ENCODE measurements at regions not wholly inside any gene's neighbourhood (a gene's known extent, or its start where the extent isn't known, plus 50 kb on each side); places are given as distances from the start of the nearest gene placed in this dataset.

DNA sequence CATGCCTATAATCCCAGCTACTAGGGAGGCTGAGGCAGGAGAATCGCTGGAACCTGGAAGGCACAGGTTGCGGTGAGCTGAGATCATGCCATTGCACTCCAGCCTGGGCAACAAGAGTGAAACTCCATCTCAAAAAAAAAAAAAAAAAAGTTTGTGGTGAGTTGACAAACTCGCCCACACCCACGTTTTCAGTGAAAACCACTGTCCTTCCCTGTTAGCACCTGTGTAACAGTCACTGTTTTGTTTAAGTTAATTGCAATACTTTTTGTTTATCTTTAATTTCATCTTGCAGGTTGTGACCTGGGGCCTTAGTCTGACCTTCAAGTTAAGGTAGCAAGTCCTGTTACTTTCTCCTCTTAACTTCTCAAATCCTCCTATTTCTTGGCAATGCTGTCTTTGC, 65.5 kb upstream of the SKOR2 start:
- intact Hi-C loops (cut with micrococcal nuclease) = no loop called here
- H4K5ac ChIP-seq (ENCODE audit: low read depth, low read length) = no peak overlapping the region
- no peak overlapping the region for H3K56ac ChIP-seq (ENCODE audit: extremely low read depth, insufficient read depth, low read length)
- H2AFZ ChIP-seq (replicated peaks; ENCODE audit: low read length, poor library complexity) = no peak overlapping the region
- H2BK15ac ChIP-seq (ENCODE audit: low read depth, low read length) = no peak overlapping the region
- WGBS, 2 experiments (ENCODE audit: extremely low coverage in 2 of 2, insufficient read length in 1 of 2) = no CpG with 5 or more reads among the region's 4 CpGs
- H4K91ac ChIP-seq (ENCODE audit: insufficient read depth, low read depth, low read length) = no peak overlapping the region
- no peak overlapping the region for H2AK5ac ChIP-seq (ENCODE audit: low read depth, low read length)
- no peak overlapping the region for H3K4me2 ChIP-seq (ENCODE audit: low read depth, low read length)
- no peak for DNase-seq
- BruUV-seq (replicated peaks) = no TSS peak
- POLR2A ChIA-PET (ENCODE audit: unreplicated experiment) = no interaction called here
- ATAC-seq (ENCODE audit: low read depth) = no peak
- H3K4me1 ChIP-seq (ENCODE audit: control insufficient read depth, insufficient read depth, low read length) = no peaks in the 10 kb centered on the region
- no peak overlapping the region for H3K23ac ChIP-seq (ENCODE audit: low read depth, low read length)
- no peaks in the 10 kb centered on the region for H4K20me1 ChIP-seq (ENCODE audit: insufficient read depth, low read length)
- H3K36me3 ChIP-seq (ENCODE audit: control insufficient read depth, insufficient read depth, low read length) = no peaks in the 10 kb centered on the region
- H4K8ac ChIP-seq (ENCODE audit: low read depth in 2 of 2, low read length in 2 of 2) = no peak overlapping the region
- CTCF ChIA-PET = no interaction called here
- no peak overlapping the region for H3K14ac ChIP-seq (replicated peaks; ENCODE audit: low read depth, low read length)
- no peak overlapping the region for H3K4ac ChIP-seq (ENCODE audit: low read depth, low read length)
- no peak overlapping the region for H3K18ac ChIP-seq (ENCODE audit: low read depth, low read length)
- H2AK9ac ChIP-seq (replicated peaks; ENCODE audit: low read depth, low read length, poor library complexity) = no peak overlapping the region
- in situ Hi-C loops (cut with MboI; ENCODE audit: low sequenced_read_pairs) = no loop called here
- no peak overlapping the region for H2BK20ac ChIP-seq (ENCODE audit: low read depth, low read length)
- no peaks in the 10 kb centered on the region for H3K79me1 ChIP-seq (ENCODE audit: low read depth in 1 of 2, low read length in 2 of 2)
- TF ChIP-seq RFX5 (IDR thresholded peaks at IDR 0.05; ENCODE audit: low read depth, low read length) = no peak
- no peak for TF ChIP-seq CEBPB (IDR thresholded peaks at IDR 0.05; ENCODE audit: low read depth, low read length)
- TF ChIP-seq CHD1 (IDR thresholded peaks at IDR 0.05; ENCODE audit: low read depth, low read length) = no peak
- TF ChIP-seq, protein P1, sequence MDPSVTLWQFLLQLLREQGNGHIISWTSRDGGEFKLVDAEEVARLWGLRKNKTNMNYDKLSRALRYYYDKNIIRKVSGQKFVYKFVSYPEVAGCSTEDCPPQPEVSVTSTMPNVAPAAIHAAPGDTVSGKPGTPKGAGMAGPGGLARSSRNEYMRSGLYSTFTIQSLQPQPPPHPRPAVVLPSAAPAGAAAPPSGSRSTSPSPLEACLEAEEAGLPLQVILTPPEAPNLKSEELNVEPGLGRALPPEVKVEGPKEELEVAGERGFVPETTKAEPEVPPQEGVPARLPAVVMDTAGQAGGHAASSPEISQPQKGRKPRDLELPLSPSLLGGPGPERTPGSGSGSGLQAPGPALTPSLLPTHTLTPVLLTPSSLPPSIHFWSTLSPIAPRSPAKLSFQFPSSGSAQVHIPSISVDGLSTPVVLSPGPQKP (IDR thresholded peaks at IDR 0.05; ENCODE audit: borderline replicate concordance, low read depth, low read length) = no peak
- TF ChIP-seq FOS (IDR thresholded peaks at IDR 0.05; ENCODE audit: low read depth, low read length) = no peak
- no peak for TF ChIP-seq NFE2L2 (IDR thresholded peaks at IDR 0.05; ENCODE audit: low read depth, low read length)
- TF ChIP-seq RAD21 (IDR thresholded peaks at IDR 0.05; ENCODE audit: low read length) = no peak
- TF ChIP-seq MAFK (IDR thresholded peaks at IDR 0.05; ENCODE audit: low read depth, low read length) = no peak
- TF ChIP-seq RCOR1 (IDR thresholded peaks at IDR 0.05; ENCODE audit: insufficient replicate concordance, low read length) = no peak
- TF ChIP-seq MAZ (IDR thresholded peaks at IDR 0.05; ENCODE audit: borderline replicate concordance, low read depth, low read length) = no peak
- no peak for TF ChIP-seq BHLHE40 (IDR thresholded peaks at IDR 0.05; ENCODE audit: low read depth, low read length)
- TF ChIP-seq, protein P2, sequence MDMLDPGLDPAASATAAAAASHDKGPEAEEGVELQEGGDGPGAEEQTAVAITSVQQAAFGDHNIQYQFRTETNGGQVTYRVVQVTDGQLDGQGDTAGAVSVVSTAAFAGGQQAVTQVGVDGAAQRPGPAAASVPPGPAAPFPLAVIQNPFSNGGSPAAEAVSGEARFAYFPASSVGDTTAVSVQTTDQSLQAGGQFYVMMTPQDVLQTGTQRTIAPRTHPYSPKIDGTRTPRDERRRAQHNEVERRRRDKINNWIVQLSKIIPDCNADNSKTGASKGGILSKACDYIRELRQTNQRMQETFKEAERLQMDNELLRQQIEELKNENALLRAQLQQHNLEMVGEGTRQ (IDR thresholded peaks at IDR 0.05; ENCODE audit: low read depth, low read length) = no peak
- no peak for TF ChIP-seq SMC3 (IDR thresholded peaks at IDR 0.05; ENCODE audit: low read depth, low read length)
- TF ChIP-seq POLR2A (IDR thresholded peaks at IDR 0.05; ENCODE audit: low read depth, low read length) = no peak
- TF ChIP-seq, protein P3, sequence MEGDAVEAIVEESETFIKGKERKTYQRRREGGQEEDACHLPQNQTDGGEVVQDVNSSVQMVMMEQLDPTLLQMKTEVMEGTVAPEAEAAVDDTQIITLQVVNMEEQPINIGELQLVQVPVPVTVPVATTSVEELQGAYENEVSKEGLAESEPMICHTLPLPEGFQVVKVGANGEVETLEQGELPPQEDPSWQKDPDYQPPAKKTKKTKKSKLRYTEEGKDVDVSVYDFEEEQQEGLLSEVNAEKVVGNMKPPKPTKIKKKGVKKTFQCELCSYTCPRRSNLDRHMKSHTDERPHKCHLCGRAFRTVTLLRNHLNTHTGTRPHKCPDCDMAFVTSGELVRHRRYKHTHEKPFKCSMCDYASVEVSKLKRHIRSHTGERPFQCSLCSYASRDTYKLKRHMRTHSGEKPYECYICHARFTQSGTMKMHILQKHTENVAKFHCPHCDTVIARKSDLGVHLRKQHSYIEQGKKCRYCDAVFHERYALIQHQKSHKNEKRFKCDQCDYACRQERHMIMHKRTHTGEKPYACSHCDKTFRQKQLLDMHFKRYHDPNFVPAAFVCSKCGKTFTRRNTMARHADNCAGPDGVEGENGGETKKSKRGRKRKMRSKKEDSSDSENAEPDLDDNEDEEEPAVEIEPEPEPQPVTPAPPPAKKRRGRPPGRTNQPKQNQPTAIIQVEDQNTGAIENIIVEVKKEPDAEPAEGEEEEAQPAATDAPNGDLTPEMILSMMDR (conservative IDR thresholded peaks at IDR 0.05; ENCODE audit: low read depth, low read length) = no peak
- H2BK5ac ChIP-seq (ENCODE audit: low read depth, low read length, poor library complexity, severe bottlenecking) = no peak overlapping the region
- no peak overlapping the region for H3K27ac ChIP-seq (ENCODE audit: insufficient read depth, low read length)
- no peaks in the 10 kb centered on the region for H3K27me3 ChIP-seq (ENCODE audit: control insufficient read depth, insufficient read depth, low read length)
- H3K9ac ChIP-seq (ENCODE audit: low read depth, low read length) = no peak overlapping the region
- H3K4me3 ChIP-seq (ENCODE audit: insufficient read depth, low read depth, low read length) = no peak overlapping the region
- no peaks in the 10 kb centered on the region for H3K9me3 ChIP-seq (ENCODE audit: control insufficient read depth, insufficient read depth, low read length)
- H2BK120ac ChIP-seq (ENCODE audit: low read depth, low read length) = no peak overlapping the region
- dilution Hi-C loops (cut with HindIII; ENCODE audit: low sequenced_read_pairs, unreplicated experiment) = no loop called here
- no peaks in the 10 kb centered on the region for H3K9me1 ChIP-seq (ENCODE audit: insufficient read depth, low read length)
